HL-60 (cell line): ENCODE measurements at regions not wholly inside any gene's neighbourhood (a gene's known extent, or its start where the extent isn't known, plus 50 kb on each side); places are given as distances from the start of the nearest gene placed in this dataset.

ENCODE experiments used
- DNase-seq, 2 experiments: peaks; one replicate each; pipeline ENCODE4 v3.0.0-alpha.2; 2010 to 2020; ENCODE audit warnings: low read depth in 1 of 2, low spot score in 1 of 2
- H3K27ac ChIP-seq: fragments of 250-450 bp; sonication (Bioruptor Pico); replicated peaks from 2 replicates; pipeline ENCODE4 v1.5.1; 2020; ENCODE audit warnings: mild to moderate bottlenecking, moderate library complexity
- H3K27me3 ChIP-seq: fragments of 250-450 bp; sonication (Bioruptor Pico); 2 replicates; pipeline ENCODE4 v1.5.1; 2021; ENCODE audit warnings: mild to moderate bottlenecking, moderate library complexity; ENCODE audit not compliant: insufficient read depth, poor library complexity, severe bottlenecking
- H3K4me3 ChIP-seq: replicated peaks from 2 replicates; pipeline ENCODE4 v1.5.1; 2011; ENCODE audit warnings: mild to moderate bottlenecking, control low read depth, low read length; ENCODE audit not compliant: insufficient read depth
- CTCF ChIP-seq: IDR thresholded peaks from one replicate; pipeline ENCODE4 v1.5.1; 2011; ENCODE audit warnings: low read length, control low read depth, inconsistent platforms; ENCODE audit not compliant: insufficient read depth
- GABPA ChIP-seq: IDR thresholded peaks from 2 replicates; pipeline ENCODE4 v1.6.1; 2012; ENCODE audit warnings: low read depth
- POLR2AphosphoS5 ChIP-seq: IDR thresholded peaks from 2 replicates; pipeline ENCODE4 v1.6.1; 2012; ENCODE audit warnings: low read depth
- REST ChIP-seq: IDR thresholded peaks from 2 replicates; pipeline ENCODE4 v1.6.1; 2012; ENCODE audit warnings: low read depth; ENCODE audit not compliant: insufficient replicate concordance
- SPI1 ChIP-seq: IDR thresholded peaks from 2 replicates; pipeline ENCODE4 v1.6.1; 2012; ENCODE audit warnings: low read depth, mild to moderate bottlenecking, borderline replicate concordance

- Histone ChIP-seq H3K27me3 (no peaks in the 10 kb centered on the region), H3K4me3 (no peak overlapping the region), H3K27ac (no peak overlapping the region)
- no peak for TF ChIP-seq REST
- no peak for TF ChIP-seq CTCF
- TF ChIP-seq POLR2AphosphoS5, result no peak
- no peak for TF ChIP-seq GABPA
- no peak for TF ChIP-seq SPI1
- DNase-seq, result no peak
Observed at GRCh38 chrX:34503119-34503518, 154.0 kb downstream of the TMEM47 start.

DNA sequence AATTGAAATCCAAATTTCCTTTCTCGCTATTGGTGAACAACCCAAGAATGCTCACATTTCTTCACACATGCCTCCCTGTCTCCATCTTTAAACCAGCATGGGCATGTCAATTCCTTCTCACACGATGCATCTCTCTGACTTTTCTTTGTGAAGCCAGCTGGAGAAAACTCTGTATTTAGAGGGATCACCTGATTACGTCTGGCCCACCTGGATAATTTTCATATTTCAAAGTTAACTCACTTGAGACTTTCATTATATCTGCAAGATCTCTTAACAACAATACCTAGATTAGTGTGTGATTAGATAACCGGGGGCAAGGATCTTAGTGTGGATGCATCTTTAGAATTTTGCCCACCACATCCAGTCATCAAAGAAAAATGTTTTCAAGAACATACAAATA, 164.0 kb downstream of the TMEM47 start:
- Histone ChIP-seq H3K4me3 (no peak overlapping the region), H3K27ac (no peak overlapping the region), H3K27me3 (no peaks in the 10 kb centered on the region)
- no peak for DNase-seq
- no peak for TF ChIP-seq POLR2AphosphoS5

GRCh38 chrX:34491126-34491525, 166.0 kb downstream of the TMEM47 start:
- no peak overlapping the region for H3K27ac ChIP-seq
- no peak for TF ChIP-seq POLR2AphosphoS5
- TF ChIP-seq GABPA, result no peak
- TF ChIP-seq SPI1, result no peak
- no peak for TF ChIP-seq CTCF
- no peak for TF ChIP-seq REST
- H3K27me3 ChIP-seq, result no peaks in the 10 kb centered on the region
- no peak overlapping the region for H3K4me3 ChIP-seq
- DNase-seq, result no peak

- no peaks in the 10 kb centered on the region for H3K27me3 ChIP-seq
- H3K27ac ChIP-seq, result no peak overlapping the region
- TF ChIP-seq SPI1 (no peak), CTCF (no peak), POLR2AphosphoS5 (no peak), REST (no peak), GABPA (no peak)
- no peak overlapping the region for H3K4me3 ChIP-seq
- no peak for DNase-seq
Observed at GRCh38 chrX:34487364-34487763, 169.7 kb downstream of the TMEM47 start.
